Fibroblast of villous mesenchyme (primary cell): ENCODE measurements at regions not wholly inside any gene's neighbourhood (a gene's known extent, or its start where the extent isn't known, plus 50 kb on each side); places are given as distances from the start of the nearest gene placed in this dataset.

Source experiments
- DNase-seq: peaks from one replicate; pipeline ENCODE4 v3.0.0-alpha.2; 2010; ENCODE audit warnings: low read depth
- H3K4me3 ChIP-seq: 2 replicates; pipeline ENCODE4 v1.5.1; 2011; ENCODE audit warnings: low read depth, mild to moderate bottlenecking, low read length
- CTCF ChIP-seq: IDR thresholded peaks from 2 replicates; pipeline ENCODE4 v1.5.1; 2012; ENCODE audit warnings: low read depth, mild to moderate bottlenecking, low read length; ENCODE audit not compliant: insufficient read depth

GRCh38 chr7:80370587-80370986 lies 141.3 kb downstream of the GNAT3 start:
- no peak for TF ChIP-seq CTCF

GRCh38 chr7:80369321-80369720 lies 142.5 kb downstream of the GNAT3 start:
- DNase-seq: no peak
- TF ChIP-seq CTCF: no peak
- H3K4me3 ChIP-seq: no peak overlapping the region

More at GRCh38 chr7:80370587-80370986, 141.3 kb downstream of the GNAT3 start:
- no peak overlapping the region for H3K4me3 ChIP-seq
- no peak for DNase-seq

DNA sequence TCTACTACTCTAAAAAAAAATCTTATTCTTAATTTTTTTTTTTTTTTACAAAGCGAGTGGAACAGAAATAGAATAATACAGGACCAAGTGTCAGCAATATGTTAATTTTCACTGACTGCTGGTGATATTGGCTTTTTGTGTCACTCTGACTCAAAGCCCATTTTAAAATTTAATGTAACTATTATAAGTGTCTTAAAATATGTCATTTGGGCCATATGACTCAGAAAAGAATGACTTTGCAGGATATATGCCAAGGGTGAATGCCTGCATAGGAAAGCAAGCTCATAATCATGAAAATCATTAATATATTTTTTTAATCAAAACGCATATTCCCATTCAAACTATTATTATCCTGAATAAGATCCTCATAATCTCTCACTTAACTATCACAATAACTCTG lies 149.2 kb downstream of the GNAT3 start:
- no peak for DNase-seq
- TF ChIP-seq CTCF: no peak
- no peak overlapping the region for H3K4me3 ChIP-seq

DNA sequence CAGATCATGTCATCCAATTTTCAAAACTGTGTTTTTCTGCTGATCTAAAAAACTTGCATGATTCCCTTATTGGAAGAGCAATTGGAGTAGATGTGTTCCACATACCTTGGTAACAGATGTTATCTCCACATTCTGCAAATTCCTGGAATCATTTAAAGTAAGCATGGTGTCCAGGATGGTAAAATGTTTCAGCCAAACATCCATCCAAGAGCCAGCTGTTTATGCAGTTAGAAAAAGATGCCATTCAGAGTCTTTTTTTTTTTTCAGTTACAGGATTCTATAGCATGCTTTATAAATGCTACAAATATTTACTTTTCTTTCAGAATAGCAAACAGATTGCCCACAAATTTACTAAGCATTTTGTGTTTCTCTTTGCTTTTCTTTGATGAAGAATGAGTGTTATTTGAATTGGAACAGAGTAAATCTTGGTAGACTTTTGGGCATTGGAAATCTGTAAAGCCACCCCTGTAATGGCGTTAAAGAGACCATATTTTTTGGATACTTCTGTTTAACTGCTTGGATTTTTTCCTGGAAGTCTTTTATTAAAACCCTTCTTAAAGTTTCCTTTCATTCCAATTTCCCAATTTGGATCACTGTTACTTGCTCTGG lies 149.8 kb downstream of the GNAT3 start:
- no peak for DNase-seq
- no peak overlapping the region for H3K4me3 ChIP-seq
- no peak for TF ChIP-seq CTCF

DNA sequence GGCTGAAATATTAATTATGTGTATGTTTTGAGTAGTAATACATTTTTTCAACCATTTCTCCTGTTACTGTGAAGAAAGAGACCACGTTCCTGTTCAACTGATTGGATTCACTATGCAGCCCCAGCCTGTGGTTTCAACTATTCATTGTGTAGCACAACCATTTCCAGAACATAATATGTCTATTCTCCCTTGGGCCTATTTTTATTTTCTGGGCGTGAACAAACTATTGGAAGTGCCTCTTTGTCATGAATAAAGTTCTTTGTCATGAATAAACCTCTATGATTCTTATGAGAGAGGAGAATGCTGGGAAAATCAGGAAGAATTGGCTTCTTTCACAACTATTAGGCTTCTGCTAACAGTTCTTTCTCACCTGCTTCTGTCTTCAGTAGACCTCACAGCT lies 152.4 kb downstream of the GNAT3 start:
- TF ChIP-seq CTCF: no peak
- DNase-seq: no peak
- H3K4me3 ChIP-seq: no peak overlapping the region

DNA sequence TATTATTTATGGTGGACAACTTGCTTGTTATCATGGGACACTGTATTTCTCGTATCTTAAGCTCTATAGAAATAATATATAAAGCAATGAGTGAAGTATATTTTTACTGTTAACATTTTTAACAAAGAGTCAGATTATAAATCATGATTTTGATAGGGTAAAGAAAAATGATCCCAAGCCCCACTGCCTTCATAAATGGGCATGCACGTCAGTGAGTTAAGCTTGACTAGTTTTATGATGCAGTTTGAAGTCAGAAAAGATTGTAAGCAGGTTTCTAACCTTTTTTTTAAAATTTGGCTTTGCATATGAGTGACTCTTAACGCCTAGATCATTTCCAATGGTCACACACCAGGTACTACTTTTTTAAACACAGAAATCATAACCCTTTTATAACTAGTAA lies 152.8 kb downstream of the GNAT3 start:
- no peak for TF ChIP-seq CTCF
- H3K4me3 ChIP-seq: no peak overlapping the region
- DNase-seq: no peak

GRCh38 chr7:80357530-80357929 lies 154.3 kb downstream of the GNAT3 start:
- TF ChIP-seq CTCF: no peak
- H3K4me3 ChIP-seq: no peak overlapping the region
- DNase-seq: peak; percentile 36
